ENCODE measurements at regions not wholly inside any gene's neighbourhood (a gene's known extent, or its start where the extent isn't known, plus 50 kb on each side); places are given as distances from the start of the nearest gene placed in this dataset.
A peak's percentile ranks its signal among the peaks of the same experiment; 100 is the strongest.

DNA sequence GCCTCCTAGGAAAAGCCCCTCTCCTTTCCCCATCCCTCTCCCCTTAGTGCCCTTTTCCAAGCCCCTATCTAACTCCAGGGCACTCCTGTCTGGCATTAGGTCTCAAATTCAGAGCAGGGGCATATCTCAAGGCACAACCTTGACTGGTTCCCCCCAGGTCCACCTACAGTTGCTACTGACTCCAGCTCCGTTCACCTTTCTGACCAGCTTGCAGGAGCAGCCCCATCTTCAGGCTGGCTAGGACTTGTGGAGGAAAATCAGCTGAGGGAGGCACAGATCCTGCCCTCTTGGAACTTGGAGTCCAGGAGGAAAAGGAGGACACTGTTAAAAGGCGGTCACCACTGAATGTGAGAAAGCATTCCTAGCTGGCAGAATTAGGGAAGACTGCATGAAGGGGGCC lies 152.4 kb downstream of the ZFP36L2 start:
- TF ChIP-seq, protein P1, sequence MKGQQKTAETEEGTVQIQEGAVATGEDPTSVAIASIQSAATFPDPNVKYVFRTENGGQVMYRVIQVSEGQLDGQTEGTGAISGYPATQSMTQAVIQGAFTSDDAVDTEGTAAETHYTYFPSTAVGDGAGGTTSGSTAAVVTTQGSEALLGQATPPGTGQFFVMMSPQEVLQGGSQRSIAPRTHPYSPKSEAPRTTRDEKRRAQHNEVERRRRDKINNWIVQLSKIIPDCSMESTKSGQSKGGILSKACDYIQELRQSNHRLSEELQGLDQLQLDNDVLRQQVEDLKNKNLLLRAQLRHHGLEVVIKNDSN (IDR thresholded peaks at IDR 0.05) = no peak
- TF ChIP-seq, protein P2, sequence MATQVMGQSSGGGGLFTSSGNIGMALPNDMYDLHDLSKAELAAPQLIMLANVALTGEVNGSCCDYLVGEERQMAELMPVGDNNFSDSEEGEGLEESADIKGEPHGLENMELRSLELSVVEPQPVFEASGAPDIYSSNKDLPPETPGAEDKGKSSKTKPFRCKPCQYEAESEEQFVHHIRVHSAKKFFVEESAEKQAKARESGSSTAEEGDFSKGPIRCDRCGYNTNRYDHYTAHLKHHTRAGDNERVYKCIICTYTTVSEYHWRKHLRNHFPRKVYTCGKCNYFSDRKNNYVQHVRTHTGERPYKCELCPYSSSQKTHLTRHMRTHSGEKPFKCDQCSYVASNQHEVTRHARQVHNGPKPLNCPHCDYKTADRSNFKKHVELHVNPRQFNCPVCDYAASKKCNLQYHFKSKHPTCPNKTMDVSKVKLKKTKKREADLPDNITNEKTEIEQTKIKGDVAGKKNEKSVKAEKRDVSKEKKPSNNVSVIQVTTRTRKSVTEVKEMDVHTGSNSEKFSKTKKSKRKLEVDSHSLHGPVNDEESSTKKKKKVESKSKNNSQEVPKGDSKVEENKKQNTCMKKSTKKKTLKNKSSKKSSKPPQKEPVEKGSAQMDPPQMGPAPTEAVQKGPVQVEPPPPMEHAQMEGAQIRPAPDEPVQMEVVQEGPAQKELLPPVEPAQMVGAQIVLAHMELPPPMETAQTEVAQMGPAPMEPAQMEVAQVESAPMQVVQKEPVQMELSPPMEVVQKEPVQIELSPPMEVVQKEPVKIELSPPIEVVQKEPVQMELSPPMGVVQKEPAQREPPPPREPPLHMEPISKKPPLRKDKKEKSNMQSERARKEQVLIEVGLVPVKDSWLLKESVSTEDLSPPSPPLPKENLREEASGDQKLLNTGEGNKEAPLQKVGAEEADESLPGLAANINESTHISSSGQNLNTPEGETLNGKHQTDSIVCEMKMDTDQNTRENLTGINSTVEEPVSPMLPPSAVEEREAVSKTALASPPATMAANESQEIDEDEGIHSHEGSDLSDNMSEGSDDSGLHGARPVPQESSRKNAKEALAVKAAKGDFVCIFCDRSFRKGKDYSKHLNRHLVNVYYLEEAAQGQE (IDR thresholded peaks at IDR 0.05; ENCODE audit: low read depth) = no peak
- TF ChIP-seq YY1 (IDR thresholded peaks at IDR 0.05; ENCODE audit: low read depth) (no peak), FOXM1 (IDR thresholded peaks at IDR 0.05; ENCODE audit: borderline replicate concordance, low read depth) (no peak), ZBTB7A (IDR thresholded peaks at IDR 0.05; ENCODE audit: low read depth) (no peak), CREB1 (IDR thresholded peaks at IDR 0.05; ENCODE audit: low read depth) (no peak), EGR1 (IDR thresholded peaks at IDR 0.05) (no peak), TCF12 (IDR thresholded peaks at IDR 0.05; ENCODE audit: low read depth) (no peak)
- TF ChIP-seq, protein P3, sequence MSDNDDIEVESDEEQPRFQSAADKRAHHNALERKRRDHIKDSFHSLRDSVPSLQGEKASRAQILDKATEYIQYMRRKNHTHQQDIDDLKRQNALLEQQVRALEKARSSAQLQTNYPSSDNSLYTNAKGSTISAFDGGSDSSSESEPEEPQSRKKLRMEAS (IDR thresholded peaks at IDR 0.05) = no peak

DNA sequence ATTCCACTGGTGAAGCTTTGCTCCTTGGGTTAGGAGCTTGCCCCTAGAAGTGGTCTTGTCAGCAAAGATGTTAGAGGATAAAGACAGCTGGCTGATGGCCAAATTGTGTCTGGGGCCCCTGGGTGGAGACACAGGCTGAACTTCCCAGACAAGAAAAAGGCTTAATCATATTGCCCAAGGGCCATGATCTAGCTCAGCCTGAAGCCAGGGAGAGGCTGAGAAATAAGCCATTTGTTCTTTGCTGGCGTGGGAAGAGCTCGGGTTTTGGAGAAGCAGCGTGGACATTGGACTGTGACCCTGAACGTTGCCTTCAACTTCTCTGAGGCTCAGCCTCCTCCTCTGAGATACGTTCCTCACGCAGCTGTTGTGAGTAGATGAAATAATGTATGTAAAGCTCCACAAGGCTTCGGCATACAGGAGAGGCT lies 153.0 kb downstream of the ZFP36L2 start:
- TF ChIP-seq, protein P3 (IDR thresholded peaks at IDR 0.05) = no peak
- peak; percentile 49; the same call in 1 of the 2 replicates for TF ChIP-seq NFIC (IDR thresholded peaks at IDR 0.05)

DNA sequence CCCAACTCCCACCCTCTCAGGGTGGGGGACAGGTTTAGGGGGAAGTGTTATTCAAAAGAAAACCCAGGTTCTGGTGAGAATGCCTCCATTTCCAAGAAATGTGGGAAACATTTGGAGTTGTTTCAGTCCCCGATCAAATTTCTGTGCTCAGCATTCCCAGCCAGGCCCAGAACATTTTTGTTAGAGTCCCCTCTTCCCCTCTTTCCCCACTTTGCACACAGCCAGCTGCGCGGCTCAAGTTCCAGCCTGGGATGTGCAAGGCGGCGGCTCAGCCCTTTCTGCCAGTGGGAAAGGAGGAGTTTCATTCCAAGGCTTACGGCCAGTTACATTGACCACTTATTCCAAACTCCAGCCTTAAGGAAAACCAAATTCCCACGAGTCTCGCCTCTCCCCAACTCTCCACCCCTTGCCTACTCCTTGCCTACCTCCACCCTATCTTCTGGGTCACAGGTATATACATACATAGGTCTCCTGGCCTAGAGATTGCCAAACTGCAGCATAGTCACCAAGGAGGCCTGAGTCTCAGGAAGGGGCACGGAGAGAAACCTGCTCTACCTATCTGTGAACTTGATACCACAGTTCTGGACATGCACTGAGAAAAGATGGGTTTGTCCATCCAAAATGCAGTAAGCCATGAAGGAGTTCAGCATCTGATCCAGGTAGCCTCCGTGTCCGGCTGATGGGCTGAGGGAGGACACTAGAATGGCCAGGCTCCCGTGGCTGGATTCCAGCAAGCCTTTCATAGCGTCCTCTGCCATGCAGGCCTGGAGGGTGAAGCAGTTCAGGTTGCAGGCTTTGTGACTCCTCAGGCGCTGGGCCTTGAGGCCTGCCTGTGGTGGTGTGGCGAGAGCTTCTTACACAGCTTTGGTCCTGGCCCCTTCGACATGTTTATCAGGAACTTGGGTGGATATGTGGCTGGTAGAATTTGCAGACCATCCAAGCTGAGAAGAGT lies 154.5 kb downstream of the ZFP36L2 start:
- TF ChIP-seq ZBTB7A (IDR thresholded peaks at IDR 0.05; ENCODE audit: low read depth) = no peak
- TF ChIP-seq, protein P1 (IDR thresholded peaks at IDR 0.05) = no peak
- TF ChIP-seq YY1 (IDR thresholded peaks at IDR 0.05; ENCODE audit: low read depth) = no peak
- TF ChIP-seq TCF12 (IDR thresholded peaks at IDR 0.05; ENCODE audit: low read depth) = no peak
- TF ChIP-seq, protein P2 (IDR thresholded peaks at IDR 0.05; ENCODE audit: low read depth) = no peak

DNA sequence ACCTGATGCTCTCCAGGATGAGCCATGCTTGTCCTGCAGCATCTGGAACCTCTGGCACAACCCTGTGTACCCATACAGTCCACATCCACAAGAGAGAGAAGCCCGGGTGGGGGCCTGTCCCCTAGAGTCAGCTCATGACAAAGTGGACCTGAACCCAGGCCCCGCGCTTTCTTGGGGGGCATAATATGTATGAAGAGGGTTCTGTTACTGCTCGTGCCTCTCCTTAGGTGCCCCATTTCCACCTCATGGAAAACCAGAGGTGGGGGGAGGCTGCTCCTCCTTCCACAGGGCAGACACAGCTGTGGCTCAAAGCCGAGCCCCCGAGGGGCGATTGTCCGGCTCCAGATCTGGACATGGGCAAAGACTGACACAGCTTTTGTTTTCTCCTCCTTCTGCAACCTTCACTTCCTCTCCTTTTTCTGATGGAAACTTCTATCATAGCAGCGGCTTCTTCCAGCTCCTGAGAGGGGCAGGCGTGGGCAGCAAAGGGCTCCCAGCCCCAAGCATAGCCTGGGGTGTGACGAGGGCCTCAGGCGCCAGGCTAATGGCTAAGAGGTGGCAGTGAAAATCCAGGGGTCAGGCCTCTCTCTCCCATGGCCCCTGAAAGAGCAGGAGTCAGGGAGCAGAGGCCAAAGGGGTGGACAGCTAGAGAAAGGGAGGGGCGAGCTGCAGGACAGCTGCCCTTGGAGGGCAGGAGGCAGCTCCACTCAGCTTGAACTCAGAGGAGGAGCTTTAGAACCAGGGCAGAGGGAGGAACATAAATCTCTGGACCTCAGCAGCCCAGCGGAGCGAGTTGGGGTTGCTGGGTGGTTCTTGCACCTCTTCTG lies 155.5 kb downstream of the ZFP36L2 start:
- TF ChIP-seq TEAD4 (IDR thresholded peaks at IDR 0.05) (no peak), ZBTB7A (IDR thresholded peaks at IDR 0.05; ENCODE audit: low read depth) (no peak), TAF1 (IDR thresholded peaks at IDR 0.05; ENCODE audit: low read depth) (no peak), EP300 (IDR thresholded peaks at IDR 0.05; ENCODE audit: borderline replicate concordance) (0 out of 2 replicates have a peak, but pooled peaks have one; percentile 11), FOXM1 (IDR thresholded peaks at IDR 0.05; ENCODE audit: borderline replicate concordance, low read depth) (no peak)
- TF ChIP-seq, protein P1 (IDR thresholded peaks at IDR 0.05) = no peak

DNA sequence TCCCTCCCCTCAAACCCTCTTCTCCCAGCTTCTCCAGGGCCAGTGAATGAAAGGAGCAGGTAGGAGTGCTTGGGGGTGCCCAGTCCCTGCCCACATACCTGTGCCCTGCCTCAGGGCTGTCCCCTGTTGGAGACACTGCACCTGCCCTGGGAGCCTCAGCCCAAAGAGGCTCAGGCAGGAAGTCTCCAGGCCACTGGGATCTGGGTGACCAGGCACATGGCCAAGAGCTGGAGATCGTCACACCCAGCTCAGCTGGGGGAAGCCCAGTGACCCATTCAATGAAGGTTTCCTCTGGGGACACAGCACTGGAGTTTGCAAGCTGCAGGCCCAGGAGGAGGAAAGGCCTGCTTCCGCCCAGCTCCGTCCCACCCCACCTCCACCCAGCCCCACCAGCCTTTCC lies 156.4 kb downstream of the ZFP36L2 start:
- no peak for TF ChIP-seq CEBPB (IDR thresholded peaks at IDR 0.05)
- no peak for TF ChIP-seq TAF1 (IDR thresholded peaks at IDR 0.05; ENCODE audit: low read depth)
- TF ChIP-seq EP300 (IDR thresholded peaks at IDR 0.05; ENCODE audit: borderline replicate concordance) = peak; percentile 84
- no peak for TF ChIP-seq EGR1 (IDR thresholded peaks at IDR 0.05)
- TF ChIP-seq, protein P2 (IDR thresholded peaks at IDR 0.05; ENCODE audit: low read depth) = no peak
- TF ChIP-seq YY1 (IDR thresholded peaks at IDR 0.05; ENCODE audit: low read depth) = 0 out of 2 replicates have a peak, but pooled peaks have one; percentile 26
- peak; percentile 91 for TF ChIP-seq TCF12 (IDR thresholded peaks at IDR 0.05; ENCODE audit: low read depth)
- TF ChIP-seq FOXM1 (IDR thresholded peaks at IDR 0.05; ENCODE audit: borderline replicate concordance, low read depth) = 0 out of 2 replicates have a peak, but pooled peaks have one; percentile 54
- TF ChIP-seq TEAD4 (IDR thresholded peaks at IDR 0.05) = no peak
- TF ChIP-seq NFIC (IDR thresholded peaks at IDR 0.05) = peak; percentile 92
- TF ChIP-seq, protein P3 (IDR thresholded peaks at IDR 0.05) = peak; percentile 76
- TF ChIP-seq ZBTB7A (IDR thresholded peaks at IDR 0.05; ENCODE audit: low read depth) = 0 out of 2 replicates have a peak, but pooled peaks have one; percentile 44
- TF ChIP-seq CREB1 (IDR thresholded peaks at IDR 0.05; ENCODE audit: low read depth) = no peak
- TF ChIP-seq RAD21 (IDR thresholded peaks at IDR 0.05; ENCODE audit: low read depth) = peak; percentile 50; the same call in 1 of the 2 replicates
- TF ChIP-seq, protein P1 (IDR thresholded peaks at IDR 0.05) = no peak

Data from Ishikawa (cell line).